Peyer's patch (tissue), 4 donors: ENCODE measurements at regions not wholly inside any gene's neighbourhood (a gene's known extent, or its start where the extent isn't known, plus 50 kb on each side); places are given as distances from the start of the nearest gene placed in this dataset.

Source experiments
- POLR2A ChIP-seq, 2 donors: fragments of 450-650 bp; IDR thresholded peaks; one replicate each; pipeline ENCODE4 v1.5.1; 2017; ENCODE audit warnings: antibody characterized with exemption in 2 of 2, mild to moderate bottlenecking in 2 of 2, moderate library complexity in 2 of 2
- TF ChIP-seq, protein P1 (sequence below), 6 experiments: fragments of 450-650 bp in 4 of 6; fragments of 200-600 bp in 2 of 6; sonication (generic) in 1 of 6; IDR thresholded peaks; one replicate each; pipeline ENCODE4 v1.5.1; 2017 to 2019; ENCODE audit warnings: antibody characterized with exemption in 6 of 6, mild to moderate bottlenecking in 3 of 6, moderate library complexity in 1 of 6

DNA sequence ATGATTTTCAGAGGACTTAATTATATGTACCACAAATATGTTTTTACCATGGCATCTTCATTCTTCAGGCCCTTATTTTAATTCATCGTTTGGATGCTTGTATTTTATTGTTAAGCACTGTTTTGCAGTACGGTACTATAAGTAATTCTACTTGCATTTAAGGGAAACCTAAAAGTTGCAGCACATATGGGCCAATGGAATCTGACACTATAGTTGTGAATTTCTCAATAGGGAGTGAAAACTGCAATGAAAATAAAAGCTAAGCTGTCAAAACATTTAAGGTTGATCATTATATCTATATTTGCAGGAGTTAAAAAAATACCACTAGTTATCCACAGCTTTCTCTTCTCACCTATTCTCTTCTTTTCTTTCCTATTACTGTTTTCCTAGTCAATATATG, 1071.8 kb downstream of the MAT2B start:
- TF ChIP-seq, protein P1, sequence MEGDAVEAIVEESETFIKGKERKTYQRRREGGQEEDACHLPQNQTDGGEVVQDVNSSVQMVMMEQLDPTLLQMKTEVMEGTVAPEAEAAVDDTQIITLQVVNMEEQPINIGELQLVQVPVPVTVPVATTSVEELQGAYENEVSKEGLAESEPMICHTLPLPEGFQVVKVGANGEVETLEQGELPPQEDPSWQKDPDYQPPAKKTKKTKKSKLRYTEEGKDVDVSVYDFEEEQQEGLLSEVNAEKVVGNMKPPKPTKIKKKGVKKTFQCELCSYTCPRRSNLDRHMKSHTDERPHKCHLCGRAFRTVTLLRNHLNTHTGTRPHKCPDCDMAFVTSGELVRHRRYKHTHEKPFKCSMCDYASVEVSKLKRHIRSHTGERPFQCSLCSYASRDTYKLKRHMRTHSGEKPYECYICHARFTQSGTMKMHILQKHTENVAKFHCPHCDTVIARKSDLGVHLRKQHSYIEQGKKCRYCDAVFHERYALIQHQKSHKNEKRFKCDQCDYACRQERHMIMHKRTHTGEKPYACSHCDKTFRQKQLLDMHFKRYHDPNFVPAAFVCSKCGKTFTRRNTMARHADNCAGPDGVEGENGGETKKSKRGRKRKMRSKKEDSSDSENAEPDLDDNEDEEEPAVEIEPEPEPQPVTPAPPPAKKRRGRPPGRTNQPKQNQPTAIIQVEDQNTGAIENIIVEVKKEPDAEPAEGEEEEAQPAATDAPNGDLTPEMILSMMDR (IDR thresholded peaks at IDR 0.05) = no peak
- no peak for TF ChIP-seq POLR2A (IDR thresholded peaks at IDR 0.05)
